Neuronal stem cell (in vitro differentiated cells): ENCODE measurements at regions not wholly inside any gene's neighbourhood (a gene's known extent, or its start where the extent isn't known, plus 50 kb on each side); places are given as distances from the start of the nearest gene placed in this dataset.
"Not testable (repeated sequence)": the region's sequence is repeated elsewhere in the genome, so short reads cannot be mapped to it uniquely, and the experiment has no call there.

ENCODE experiments used
- DNase-seq: peaks from one replicate; pipeline ENCODE4 v3.0.0-alpha.2; 2013; ENCODE audit warnings: low spot score
- H2AFZ ChIP-seq: one replicate; pipeline ENCODE4 v1.6.1; 2013; ENCODE audit warnings: mild to moderate bottlenecking, low read length, inconsistent platforms
- H2AK5ac ChIP-seq: 2 replicates; pipeline ENCODE4 v1.6.1; 2013; ENCODE audit warnings: low read depth, mild to moderate bottlenecking, inconsistent platforms, low read length, moderate library complexity, mixed read lengths
- H2BK120ac ChIP-seq: 2 replicates; pipeline ENCODE4 v1.6.1; 2013; ENCODE audit warnings: low read depth, mild to moderate bottlenecking, inconsistent platforms, low read length, moderate library complexity, mixed read lengths
- H2BK12ac ChIP-seq: one replicate; pipeline ENCODE4 v1.6.1; 2013; ENCODE audit warnings: low read length, inconsistent platforms
- H2BK15ac ChIP-seq: 2 replicates; pipeline ENCODE4 v1.6.1; 2013; ENCODE audit warnings: mild to moderate bottlenecking, low read length, inconsistent platforms, mixed read lengths
- H2BK5ac ChIP-seq: one replicate; pipeline ENCODE4 v1.6.1; 2013; ENCODE audit warnings: inconsistent platforms, mild to moderate bottlenecking, low read length, moderate library complexity
- H3K14ac ChIP-seq: one replicate; pipeline ENCODE4 v1.6.1; 2013; ENCODE audit warnings: low read length, inconsistent platforms
- H3K18ac ChIP-seq: 2 replicates; pipeline ENCODE4 v1.6.1; 2013; ENCODE audit warnings: low read length, inconsistent platforms
- H3K23ac ChIP-seq: 2 replicates; pipeline ENCODE4 v1.6.1; 2013; ENCODE audit warnings: low read depth, mild to moderate bottlenecking, mixed read lengths, low read length, inconsistent platforms; ENCODE audit not compliant: poor library complexity
- H3K27ac ChIP-seq: replicated peaks from 3 replicates; pipeline ENCODE4 v1.5.1; 2013; ENCODE audit warnings: low read length, inconsistent platforms
- H3K27me3 ChIP-seq, 3 experiments: 2 replicates each; pipeline ENCODE4 v1.6.1; 2013; ENCODE audit warnings: low read length in 3 of 3, mild to moderate bottlenecking in 2 of 3, inconsistent platforms in 1 of 3, low read depth in 1 of 3, mixed read lengths in 1 of 3, moderate library complexity in 1 of 3; ENCODE audit not compliant: control insufficient read depth in 3 of 3, insufficient read depth in 3 of 3
- H3K36me3 ChIP-seq, 2 donors: replicated peaks in 1 of 2; 2 replicates each; pipeline ENCODE4 v1.6.1; 2013; ENCODE audit warnings: low read length in 2 of 2; ENCODE audit not compliant: control insufficient read depth in 2 of 2, insufficient read depth in 2 of 2
- H3K4ac ChIP-seq: 2 replicates; pipeline ENCODE4 v1.6.1; 2013; ENCODE audit warnings: inconsistent platforms, mild to moderate bottlenecking, low read length, moderate library complexity
- H3K4me1 ChIP-seq, 2 donors: 1 replicate in 1 of 2; 2 replicates in 1 of 2; pipeline ENCODE4 v1.6.1; 2013; ENCODE audit warnings: low read length in 2 of 2, low read depth in 1 of 2; ENCODE audit not compliant: control insufficient read depth in 2 of 2, insufficient read depth in 1 of 2
- H3K4me2 ChIP-seq: one replicate; pipeline ENCODE4 v1.6.1; 2013; ENCODE audit warnings: mild to moderate bottlenecking, low read length, inconsistent platforms; ENCODE audit not compliant: insufficient read depth, poor library complexity, severe bottlenecking
- H3K4me3 ChIP-seq, 2 donors: 2 replicates each; pipeline ENCODE4 v1.5.1; 2013; ENCODE audit warnings: low read length in 2 of 2, mild to moderate bottlenecking in 2 of 2, inconsistent platforms in 1 of 2, moderate library complexity in 1 of 2
- H3K79me1 ChIP-seq: one replicate; pipeline ENCODE4 v1.6.1; 2013; ENCODE audit warnings: low read depth, mild to moderate bottlenecking, inconsistent platforms, low read length, moderate library complexity
- H3K9ac ChIP-seq: one replicate; pipeline ENCODE4 v1.6.1; 2013; ENCODE audit warnings: mild to moderate bottlenecking, low read depth, low read length, inconsistent platforms; ENCODE audit not compliant: poor library complexity
- H3K9me3 ChIP-seq, 2 donors: replicated peaks in 1 of 2; 2 replicates each; pipeline versions ENCODE3 to v1.6.1; 2013; ENCODE audit warnings: low read length in 2 of 2, mild to moderate bottlenecking in 2 of 2, inconsistent platforms in 1 of 2, low read depth in 1 of 2, mixed read lengths in 1 of 2, moderate library complexity in 1 of 2; ENCODE audit not compliant: control insufficient read depth in 2 of 2, insufficient read depth in 1 of 2
- H4K8ac ChIP-seq: one replicate; pipeline ENCODE4 v1.6.1; 2013; ENCODE audit warnings: low read depth, mild to moderate bottlenecking, inconsistent platforms, low read length, moderate library complexity
- H4K91ac ChIP-seq: one replicate; pipeline ENCODE4 v1.6.1; 2013; ENCODE audit warnings: low read length, low read depth, mild to moderate bottlenecking, inconsistent platforms; ENCODE audit not compliant: poor library complexity
- WGBS, 2 donors: extraction: QIAGEN DNeasy Blood & Tissue Kit; methylation state at CpG; one replicate each; pipeline ENCODE4 v1.1.7; 2013; ENCODE audit warnings: missing lambda C conversion rate in 2 of 2, mixed read lengths in 1 of 2; ENCODE audit not compliant: insufficient read length in 2 of 2, insufficient replicate concordance in 1 of 2; ENCODE audit errors: extremely low coverage in 2 of 2; 5-methylcytosine and 5-hydroxymethylcytosine counted together

GRCh38 chr1:208351838-208352237 is 107.7 kb upstream of the PLXNA2 start:
- WGBS, 2 donors, result no CpG with 5 or more reads among the region's 8 CpGs

GRCh38 chr1:208353797-208354196 is 109.6 kb upstream of the PLXNA2 start:
- H3K4me2 ChIP-seq, H2AK5ac ChIP-seq, H2AFZ ChIP-seq, H2BK12ac ChIP-seq, H3K27ac ChIP-seq, H3K18ac ChIP-seq, H3K27me3 ChIP-seq, H3K36me3 ChIP-seq, H2BK5ac ChIP-seq, DNase-seq, H2BK15ac ChIP-seq, H3K9me3 ChIP-seq, H3K79me1 ChIP-seq, H3K4ac ChIP-seq, H3K23ac ChIP-seq, H3K14ac ChIP-seq, H4K91ac ChIP-seq, H2BK120ac ChIP-seq, H4K8ac ChIP-seq, H3K4me3 ChIP-seq, H3K9ac ChIP-seq: not testable (repeated sequence)
- WGBS, 2 donors, result no CpG with 5 or more reads among the region's 5 CpGs
- H3K4me1 ChIP-seq, result peaks cover 0 to 20% of the 10 kb centered on the region in 2 donors

More at GRCh38 chr1:208351838-208352237, 107.7 kb upstream of the PLXNA2 start:
- Histone ChIP-seq H4K91ac (no peak overlapping the region), H3K36me3 (no peaks in the 10 kb centered on the region), H3K27me3 (peaks cover 0 to 2% (median 0%) of the 10 kb centered on the region in 3 experiments), H3K9me3 (no peaks in the 10 kb centered on the region), H2BK120ac (no peak overlapping the region), H3K9ac (no peak overlapping the region), H4K8ac (no peak overlapping the region), H3K4ac (no peak overlapping the region), H2BK5ac (no peak overlapping the region), H3K27ac (no peak overlapping the region), H3K4me1 (peaks cover 0 to 20% of the 10 kb centered on the region in 2 donors), H3K4me3 (no peak overlapping the region), H2AK5ac (no peak overlapping the region), H3K14ac (no peak overlapping the region), H3K4me2 (no peak overlapping the region), H2AFZ (no peak overlapping the region), H3K23ac (no peak overlapping the region), H2BK15ac (no peak overlapping the region), H3K79me1 (no peaks in the 10 kb centered on the region), H2BK12ac (no peak overlapping the region), H3K18ac (no peak overlapping the region)
- DNase-seq, result no peak

GRCh38 chr1:208357644-208358507 is 113.7 kb upstream of the PLXNA2 start:
- H3K4me2 ChIP-seq, result no peak overlapping the region
- H3K27ac ChIP-seq, result no peak overlapping the region
- no peaks in the 10 kb centered on the region for H3K36me3 ChIP-seq
- H4K8ac ChIP-seq, result no peak overlapping the region
- no peak overlapping the region for H3K14ac ChIP-seq
- no peak overlapping the region for H3K4me3 ChIP-seq
- DNase-seq, result no peak
- H3K4ac ChIP-seq, result no peak overlapping the region
- H2AK5ac ChIP-seq, result no peak overlapping the region
- H3K23ac ChIP-seq, result no peak overlapping the region
- no peak overlapping the region for H3K9ac ChIP-seq
- no peaks in the 10 kb centered on the region for H3K9me3 ChIP-seq
- H3K27me3 ChIP-seq, result no peaks in the 10 kb centered on the region
- H2AFZ ChIP-seq, result no peak overlapping the region
- no peak overlapping the region for H4K91ac ChIP-seq
- H2BK5ac ChIP-seq, result no peak overlapping the region
- H3K79me1 ChIP-seq, result no peaks in the 10 kb centered on the region
- peaks cover 0 to 9% of the 10 kb centered on the region in 2 donors for H3K4me1 ChIP-seq
- no peak overlapping the region for H2BK15ac ChIP-seq
- no peak overlapping the region for H3K18ac ChIP-seq
- no peak overlapping the region for H2BK120ac ChIP-seq
- no peak overlapping the region for H2BK12ac ChIP-seq
- no CpG with 5 or more reads among the region's 8 CpGs for WGBS, 2 donors

- Histone ChIP-seq H2BK5ac (no peak overlapping the region), H2BK120ac (no peak overlapping the region), H4K8ac (no peak overlapping the region), H3K4me1 (peaks cover 0 to 9% of the 10 kb centered on the region in 2 donors), H3K23ac (no peak overlapping the region), H4K91ac (no peak overlapping the region), H3K27ac (no peak overlapping the region), H3K14ac (no peak overlapping the region), H3K9ac (no peak overlapping the region), H3K4me2 (no peak overlapping the region), H2BK15ac (no peak overlapping the region), H2AK5ac (no peak overlapping the region), H3K4ac (no peak overlapping the region), H3K36me3 (no peaks in the 10 kb centered on the region), H3K4me3 (no peak overlapping the region), H3K79me1 (no peaks in the 10 kb centered on the region), H2BK12ac (no peak overlapping the region), H3K18ac (no peak overlapping the region), H2AFZ (no peak overlapping the region), H3K9me3 (no peaks in the 10 kb centered on the region), H3K27me3 (no peaks in the 10 kb centered on the region)
- DNase-seq, result no peak
- no CpG with 5 or more reads among the region's 4 CpGs for WGBS, 2 donors
Observed at GRCh38 chr1:208358651-208359050, 114.5 kb upstream of the PLXNA2 start.
